GM10266 (cell line): ENCODE measurements at regions not wholly inside any gene's neighbourhood (a gene's known extent, or its start where the extent isn't known, plus 50 kb on each side); places are given as distances from the start of the nearest gene placed in this dataset.

Source experiments
- DNase-seq: peaks from one replicate; pipeline ENCODE4 v3.0.0; 2012; ENCODE audit errors: extremely low spot score
- TF ChIP-seq, protein P1 (sequence below): IDR thresholded peaks from 2 replicates; pipeline ENCODE4 v1.5.1; 2012; ENCODE audit warnings: mild to moderate bottlenecking, low read depth; ENCODE audit not compliant: control insufficient read depth, insufficient read depth; ENCODE audit errors: missing control alignments

DNA sequence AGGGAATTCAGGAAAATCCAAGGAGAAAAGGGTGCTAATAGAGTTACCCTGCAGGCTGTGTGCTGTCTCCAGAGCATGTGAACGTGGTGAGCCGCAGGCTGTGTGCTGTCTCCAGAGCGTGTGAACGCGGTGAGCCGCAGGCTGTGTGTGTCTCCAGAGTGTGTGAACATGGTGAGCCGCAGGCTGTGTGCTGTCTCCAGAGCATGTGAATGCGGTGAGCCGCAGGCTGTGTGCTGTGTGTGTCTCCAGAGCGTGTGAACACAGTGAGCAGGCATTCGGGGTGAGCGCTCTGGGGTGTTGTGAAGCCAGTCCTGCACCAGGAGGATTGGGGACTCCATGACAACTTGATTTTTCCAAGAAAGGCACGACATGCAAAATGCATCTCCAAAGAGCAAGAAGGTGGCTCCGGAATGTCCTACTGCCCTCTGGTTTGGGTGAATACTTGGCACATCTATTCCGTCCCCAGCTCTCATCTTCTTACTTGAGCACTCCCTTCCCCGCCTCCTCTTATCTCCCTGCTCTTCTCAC, 407.9 kb upstream of the SHH start:
- TF ChIP-seq, protein P1, sequence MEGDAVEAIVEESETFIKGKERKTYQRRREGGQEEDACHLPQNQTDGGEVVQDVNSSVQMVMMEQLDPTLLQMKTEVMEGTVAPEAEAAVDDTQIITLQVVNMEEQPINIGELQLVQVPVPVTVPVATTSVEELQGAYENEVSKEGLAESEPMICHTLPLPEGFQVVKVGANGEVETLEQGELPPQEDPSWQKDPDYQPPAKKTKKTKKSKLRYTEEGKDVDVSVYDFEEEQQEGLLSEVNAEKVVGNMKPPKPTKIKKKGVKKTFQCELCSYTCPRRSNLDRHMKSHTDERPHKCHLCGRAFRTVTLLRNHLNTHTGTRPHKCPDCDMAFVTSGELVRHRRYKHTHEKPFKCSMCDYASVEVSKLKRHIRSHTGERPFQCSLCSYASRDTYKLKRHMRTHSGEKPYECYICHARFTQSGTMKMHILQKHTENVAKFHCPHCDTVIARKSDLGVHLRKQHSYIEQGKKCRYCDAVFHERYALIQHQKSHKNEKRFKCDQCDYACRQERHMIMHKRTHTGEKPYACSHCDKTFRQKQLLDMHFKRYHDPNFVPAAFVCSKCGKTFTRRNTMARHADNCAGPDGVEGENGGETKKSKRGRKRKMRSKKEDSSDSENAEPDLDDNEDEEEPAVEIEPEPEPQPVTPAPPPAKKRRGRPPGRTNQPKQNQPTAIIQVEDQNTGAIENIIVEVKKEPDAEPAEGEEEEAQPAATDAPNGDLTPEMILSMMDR: no peak
- DNase-seq: no peak

DNA sequence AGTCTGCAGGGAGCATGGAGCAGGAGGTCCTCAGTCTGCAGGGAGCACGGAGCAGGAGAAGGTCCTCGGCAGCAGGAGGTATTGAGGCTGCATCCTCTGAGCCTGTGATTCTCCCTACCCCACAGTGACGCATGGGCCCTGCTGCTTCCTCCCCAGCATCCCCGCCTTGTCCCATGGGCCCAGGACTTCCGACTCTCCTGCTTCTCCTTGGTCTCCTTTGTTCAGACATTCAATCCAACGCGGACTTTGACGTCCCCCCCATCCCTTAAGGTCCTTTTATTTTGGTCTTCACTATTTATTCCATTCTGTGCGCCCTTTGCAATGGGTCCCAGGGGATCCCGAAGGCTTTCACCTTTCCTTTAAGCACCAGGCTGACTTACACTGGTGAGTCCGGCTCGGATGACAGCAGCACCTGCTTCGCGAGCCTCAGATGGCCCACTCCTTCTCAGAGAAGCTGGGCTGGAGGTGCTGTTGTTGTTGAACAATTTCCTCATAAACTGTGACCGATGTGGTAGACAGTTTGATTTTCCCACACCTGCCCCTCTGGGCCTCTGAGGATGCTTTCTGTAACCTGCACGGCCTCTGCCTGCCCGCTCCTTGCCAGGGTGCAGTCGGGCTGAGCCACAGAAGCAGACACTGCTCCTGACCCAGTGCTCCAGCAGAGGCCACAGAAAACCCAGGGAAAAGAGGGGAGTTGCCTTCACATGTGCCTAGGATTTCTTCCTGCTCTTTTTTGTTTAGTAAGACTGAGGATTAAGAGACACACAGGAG, 407.2 kb upstream of the SHH start:
- TF ChIP-seq, protein P1: no peak
- DNase-seq: no peak

DNA sequence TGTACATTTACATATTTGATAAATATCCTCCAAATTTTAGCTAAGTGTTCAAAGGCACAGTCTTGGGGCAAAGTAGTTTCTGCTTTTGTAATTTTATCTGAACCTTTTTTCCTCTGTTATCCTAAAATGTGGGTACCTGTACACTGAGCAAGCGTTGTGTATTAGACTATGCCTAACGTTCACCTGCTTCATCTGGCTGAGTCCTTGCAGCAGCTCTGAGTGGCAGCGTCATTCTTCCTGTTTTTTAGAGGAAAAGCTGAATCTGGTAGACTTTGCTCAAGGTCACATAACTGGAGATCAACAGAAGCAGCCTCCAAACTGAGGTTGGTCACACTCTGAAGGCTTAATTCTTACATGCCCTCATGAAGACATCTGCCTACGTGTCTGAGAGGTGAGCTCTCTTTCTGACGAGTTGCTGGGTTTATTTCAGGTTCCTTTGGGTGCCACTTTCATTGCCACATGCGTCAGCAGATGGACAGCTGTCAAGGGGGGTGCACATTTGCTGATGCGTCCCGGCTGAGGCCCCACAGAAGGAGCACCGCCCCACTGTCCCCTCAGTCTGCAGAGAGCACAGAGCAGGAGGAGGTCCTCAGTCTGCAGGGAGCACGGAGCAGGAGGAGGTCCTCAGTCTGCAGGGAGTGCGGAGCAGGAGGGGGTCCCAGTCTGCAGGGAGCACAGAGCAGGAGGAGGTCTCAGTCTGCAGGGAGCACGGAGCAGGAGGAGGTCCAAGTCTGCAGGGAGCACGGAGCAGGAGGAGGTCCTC, 406.5 kb upstream of the SHH start:
- no peak for DNase-seq
- TF ChIP-seq, protein P1: no peak

DNA sequence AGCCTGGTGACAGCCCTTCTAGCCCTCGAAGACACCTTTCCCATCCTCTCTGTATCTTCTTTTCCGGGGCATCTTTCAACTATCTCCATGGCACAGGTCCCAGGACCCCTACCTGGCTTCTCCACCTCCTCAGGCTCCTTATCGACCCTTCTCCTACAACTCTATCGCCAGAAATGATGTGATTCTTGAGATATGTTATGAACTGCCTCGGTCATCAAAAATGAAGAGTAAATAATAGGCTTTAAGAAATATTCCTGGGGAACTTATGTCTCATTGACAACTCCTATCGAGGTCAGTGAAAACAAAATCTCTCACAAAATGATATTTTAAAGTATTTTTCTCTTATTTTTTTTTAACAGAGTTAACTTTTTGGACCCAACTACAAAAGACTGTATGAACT, 405.5 kb upstream of the SHH start:
- TF ChIP-seq, protein P1: no peak
- no peak for DNase-seq

DNA sequence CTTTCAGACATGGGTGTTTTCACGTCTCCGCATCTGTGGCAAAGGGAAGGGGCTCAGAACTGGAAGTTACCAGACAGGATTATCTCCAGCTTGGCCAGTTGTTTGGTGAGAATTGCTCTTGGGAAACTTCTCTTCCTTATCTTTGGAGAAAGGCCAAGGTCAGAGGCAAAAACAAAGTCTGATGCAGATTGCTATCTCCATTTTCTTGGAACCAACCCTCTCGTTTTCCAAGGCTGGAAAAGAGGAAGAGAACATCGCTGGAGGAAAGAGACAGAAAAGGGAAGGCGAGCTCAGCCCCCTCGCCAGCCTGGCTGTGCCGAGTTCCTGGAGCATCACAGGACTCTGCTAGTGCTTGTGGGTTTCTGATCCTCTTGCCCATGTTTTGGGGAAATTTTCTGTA, 396.8 kb upstream of the SHH start:
- TF ChIP-seq, protein P1: no peak
- DNase-seq: no peak

DNA sequence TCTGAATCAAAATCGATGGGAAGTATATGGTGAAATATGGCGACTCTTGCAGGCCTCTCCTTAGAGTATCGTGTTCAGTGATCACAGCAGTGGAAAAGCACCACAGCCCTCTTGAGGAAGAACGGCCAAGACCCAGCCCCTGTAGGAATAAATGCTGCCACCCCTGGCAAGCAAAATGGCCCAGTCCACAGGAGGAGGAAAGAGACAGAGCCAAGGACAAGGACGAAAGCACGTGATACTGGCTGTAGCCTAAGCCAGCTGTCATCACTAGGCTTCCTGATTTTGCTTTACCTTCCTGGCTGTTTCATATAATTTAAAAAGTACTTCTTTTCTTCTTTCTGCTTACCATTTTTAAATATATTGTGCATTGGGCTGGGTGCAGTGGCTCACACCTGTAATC, 395.0 kb upstream of the SHH start:
- TF ChIP-seq, protein P1: no peak
- DNase-seq: no peak

DNA sequence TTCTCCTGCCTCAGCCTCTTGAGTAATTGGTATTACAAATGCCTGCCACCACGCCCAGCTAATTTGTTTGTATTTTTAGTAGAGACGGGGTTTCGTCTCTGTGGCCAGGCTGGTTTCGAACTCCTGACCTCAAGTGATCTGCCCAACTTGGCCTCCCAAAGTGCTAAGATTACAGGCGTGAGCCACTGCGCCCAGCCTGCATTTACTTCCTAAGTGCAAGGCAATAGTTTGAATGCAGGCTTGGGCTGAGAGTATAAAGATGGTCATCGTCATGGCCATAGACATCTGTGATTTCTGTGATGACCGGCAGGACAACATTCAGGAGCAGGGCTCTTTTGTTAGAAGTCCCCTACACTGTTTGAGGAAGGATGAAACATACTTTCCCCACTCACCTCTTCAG, 393.9 kb upstream of the SHH start:
- TF ChIP-seq, protein P1: no peak
- DNase-seq: no peak
